ENCODE measurements at regions not wholly inside any gene's neighbourhood (a gene's known extent, or its start where the extent isn't known, plus 50 kb on each side); places are given as distances from the start of the nearest gene placed in this dataset.

GRCh38 chr12:127077262-127078045 is 1189.5 kb upstream of the TMEM132C start (continued):
- TF ChIP-seq CTCF (IDR thresholded peaks at IDR 0.05) (no peak), NR2C2 (CRISPR knock-in tag; IDR thresholded peaks at IDR 0.05) (no peak), GRHL2 (CRISPR knock-in tag; IDR thresholded peaks at IDR 0.05; ENCODE audit: insufficient replicate concordance, severe bottlenecking) (no peak), SP1 (CRISPR knock-in tag; conservative IDR thresholded peaks at IDR 0.05) (no peak)

- CTCF ChIA-PET = interaction anchor here (0.6 kb wide), 1 partner anchor 474 kb away, joined by 3 read pairs; no protein-coding TSS in a partner anchor
- peaks cover 62% of the 10 kb centered on the region for H3K36me3 Mint-ChIP-seq
- H3K9me3 Mint-ChIP-seq = peaks cover 70% of the 10 kb centered on the region
- no peak overlapping the region for H3K4me3 Mint-ChIP-seq
- no peak overlapping the region for H3K27ac Mint-ChIP-seq
- ATAC-seq (no peak), DNase-seq (ENCODE audit: low spot score) (no peak)
- POLR2A ChIA-PET = no interaction called here
- 0 out of 2 replicates have a peak, but pooled peaks cover 2% of the 10 kb centered on the region for H3K4me1 Mint-ChIP-seq
- peaks cover 8% of the 10 kb centered on the region for H3K27me3 Mint-ChIP-seq (ENCODE audit: low read depth)
- no peak for TF ChIP-seq IRF2 (CRISPR knock-in tag; IDR thresholded peaks at IDR 0.05; ENCODE audit: borderline replicate concordance, low read depth)
- TF ChIP-seq GRHL2 (CRISPR knock-in tag; IDR thresholded peaks at IDR 0.05; ENCODE audit: insufficient replicate concordance, severe bottlenecking) = no peak
- TF ChIP-seq RORB (CRISPR knock-in tag; IDR thresholded peaks at IDR 0.05) = no peak
- TF ChIP-seq SMAD4 (CRISPR knock-in tag; IDR thresholded peaks at IDR 0.05) = no peak
- TF ChIP-seq ZNF671 (CRISPR knock-in tag; IDR thresholded peaks at IDR 0.05) = no peak
- no peak for TF ChIP-seq E2F5 (CRISPR knock-in tag; IDR thresholded peaks at IDR 0.05)
- no peak for TF ChIP-seq CTCF (IDR thresholded peaks at IDR 0.05)
- TF ChIP-seq NFYB (CRISPR knock-in tag; conservative IDR thresholded peaks at IDR 0.05; ENCODE audit: low read depth) = no peak
- no peak for TF ChIP-seq PREB (CRISPR knock-in tag; IDR thresholded peaks at IDR 0.05; ENCODE audit: borderline replicate concordance)
- no peak for TF ChIP-seq ZNF263 (CRISPR knock-in tag; IDR thresholded peaks at IDR 0.05; ENCODE audit: low read depth)
- TF ChIP-seq HMGXB4 (CRISPR knock-in tag; IDR thresholded peaks at IDR 0.05) = no peak
- TF ChIP-seq ATF6 (CRISPR knock-in tag; IDR thresholded peaks at IDR 0.05) = no peak
- no peak for TF ChIP-seq ARID4B (CRISPR knock-in tag; IDR thresholded peaks at IDR 0.05; ENCODE audit: borderline replicate concordance)
- TF ChIP-seq PRRX2 (CRISPR knock-in tag; IDR thresholded peaks at IDR 0.05) = no peak
- no peak for TF ChIP-seq FOXP1 (CRISPR knock-in tag; IDR thresholded peaks at IDR 0.05; ENCODE audit: borderline replicate concordance)
Measured at GRCh38 chr12:127078577-127079350, 1188.2 kb upstream of the TMEM132C start.
